GM23248 (cell line): ENCODE measurements at regions not wholly inside any gene's neighbourhood (a gene's known extent, or its start where the extent isn't known, plus 50 kb on each side); places are given as distances from the start of the nearest gene placed in this dataset.

Source experiments
- EZH2 ChIP-seq: fragments of 200-600 bp; sonication (generic); IDR thresholded peaks from 2 replicates; pipeline ENCODE4 v1.6.1; 2018; ENCODE audit warnings: antibody characterized with exemption, mild to moderate bottlenecking; ENCODE audit not compliant: insufficient read depth, poor library complexity, severe bottlenecking
- EZH2phosphoT487 ChIP-seq: fragments of 200-600 bp; sonication (generic); IDR thresholded peaks from 2 replicates; pipeline ENCODE4 v1.6.1; 2018; ENCODE audit warnings: antibody characterized with exemption, moderate library complexity, mild to moderate bottlenecking, low read depth; ENCODE audit not compliant: insufficient read depth

DNA sequence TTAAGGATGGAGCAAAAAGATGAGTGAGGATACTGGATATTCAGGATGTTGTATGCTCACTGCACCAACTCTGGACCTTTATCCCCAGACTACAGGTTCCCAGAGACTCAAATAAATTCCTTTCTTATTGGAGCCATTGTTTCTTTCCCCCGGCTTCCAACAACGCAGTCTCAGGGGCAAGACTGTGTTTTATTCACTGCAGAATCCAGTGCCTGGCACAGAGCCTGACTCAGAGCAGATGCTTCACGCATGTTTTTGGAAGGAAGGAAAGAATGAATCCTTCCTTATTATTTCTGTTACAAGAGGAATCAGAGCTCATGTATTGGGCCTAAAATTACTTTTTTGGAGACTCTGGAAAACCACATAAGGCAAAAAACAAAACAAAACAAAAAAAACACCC is 96.0 kb upstream of the VGLL4 start:
- TF ChIP-seq EZH2phosphoT487 = no peak
- TF ChIP-seq EZH2 = no peak
